ENCODE measurements at regions not wholly inside any gene's neighbourhood (a gene's known extent, or its start where the extent isn't known, plus 50 kb on each side); places are given as distances from the start of the nearest gene placed in this dataset.

- TF ChIP-seq, protein P1, sequence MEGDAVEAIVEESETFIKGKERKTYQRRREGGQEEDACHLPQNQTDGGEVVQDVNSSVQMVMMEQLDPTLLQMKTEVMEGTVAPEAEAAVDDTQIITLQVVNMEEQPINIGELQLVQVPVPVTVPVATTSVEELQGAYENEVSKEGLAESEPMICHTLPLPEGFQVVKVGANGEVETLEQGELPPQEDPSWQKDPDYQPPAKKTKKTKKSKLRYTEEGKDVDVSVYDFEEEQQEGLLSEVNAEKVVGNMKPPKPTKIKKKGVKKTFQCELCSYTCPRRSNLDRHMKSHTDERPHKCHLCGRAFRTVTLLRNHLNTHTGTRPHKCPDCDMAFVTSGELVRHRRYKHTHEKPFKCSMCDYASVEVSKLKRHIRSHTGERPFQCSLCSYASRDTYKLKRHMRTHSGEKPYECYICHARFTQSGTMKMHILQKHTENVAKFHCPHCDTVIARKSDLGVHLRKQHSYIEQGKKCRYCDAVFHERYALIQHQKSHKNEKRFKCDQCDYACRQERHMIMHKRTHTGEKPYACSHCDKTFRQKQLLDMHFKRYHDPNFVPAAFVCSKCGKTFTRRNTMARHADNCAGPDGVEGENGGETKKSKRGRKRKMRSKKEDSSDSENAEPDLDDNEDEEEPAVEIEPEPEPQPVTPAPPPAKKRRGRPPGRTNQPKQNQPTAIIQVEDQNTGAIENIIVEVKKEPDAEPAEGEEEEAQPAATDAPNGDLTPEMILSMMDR (IDR thresholded peaks at IDR 0.05): no peak
- TF ChIP-seq POLR2A (IDR thresholded peaks at IDR 0.05) (no peak), POLR2AphosphoS5 (IDR thresholded peaks at IDR 0.05) (no peak), EP300 (IDR thresholded peaks at IDR 0.05) (no peak)
Measured at GRCh38 chr4:187552781-187553180, 442.8 kb upstream of the ZFP42 start.

All from gastroesophageal sphincter (tissue), 3 donors.